ENCODE measurements at regions not wholly inside any gene's neighbourhood (a gene's known extent, or its start where the extent isn't known, plus 50 kb on each side); places are given as distances from the start of the nearest gene placed in this dataset.
"Not testable (repeated sequence)": the region's sequence is repeated elsewhere in the genome, so short reads cannot be mapped to it uniquely, and the experiment has no call there.

DNA sequence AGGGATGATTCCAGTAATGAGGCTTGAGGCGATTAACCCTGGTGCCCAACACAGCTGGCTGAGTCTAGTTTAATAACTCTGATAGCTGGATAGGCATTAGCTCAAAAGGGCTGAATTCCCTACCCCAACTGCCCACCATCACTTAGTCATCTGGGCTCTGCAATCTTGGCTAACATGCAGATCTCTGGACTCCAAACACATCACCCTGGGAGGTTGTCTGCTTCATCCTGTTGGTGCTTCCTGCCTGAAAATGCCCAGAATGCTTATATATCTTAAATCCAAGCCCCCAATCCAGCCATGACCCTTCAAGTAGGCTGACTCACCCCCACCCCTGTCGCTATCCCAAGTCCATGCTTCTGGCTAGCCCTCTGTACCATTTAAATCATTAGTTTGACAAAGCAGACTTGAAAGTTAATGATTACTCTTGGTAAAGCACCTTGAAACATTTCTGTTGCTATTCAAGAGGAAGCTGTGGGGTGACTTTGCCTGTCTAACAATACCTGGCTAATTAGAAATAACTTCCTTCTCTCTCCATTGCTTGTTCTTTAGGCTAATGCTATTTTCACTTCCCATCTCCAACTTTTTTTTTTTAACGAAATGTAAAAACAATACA is 107.0 kb upstream of the RORA start:
- DNase-seq (ENCODE audit: low spot score): no peak

DNA sequence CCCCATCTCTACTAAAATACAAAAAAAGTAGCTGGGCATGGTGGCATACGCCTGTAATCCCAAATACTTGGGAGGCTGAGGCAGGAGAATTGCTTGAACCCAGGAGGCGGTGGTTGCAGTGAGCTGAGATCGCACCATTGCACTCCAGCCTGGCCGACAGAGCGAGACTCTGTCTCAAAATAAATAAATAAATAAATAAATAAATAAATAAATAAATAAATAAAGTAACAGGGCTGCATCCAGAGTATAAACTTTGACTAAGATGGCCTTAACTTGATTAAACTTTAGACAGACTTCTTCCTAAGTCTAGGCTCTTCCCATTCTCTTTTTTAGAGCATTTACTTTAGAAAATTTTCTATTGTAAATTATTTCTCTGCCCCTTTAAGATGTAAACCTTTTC is 105.6 kb upstream of the RORA start:
- not testable (repeated sequence) for DNase-seq (ENCODE audit: low spot score)

DNA sequence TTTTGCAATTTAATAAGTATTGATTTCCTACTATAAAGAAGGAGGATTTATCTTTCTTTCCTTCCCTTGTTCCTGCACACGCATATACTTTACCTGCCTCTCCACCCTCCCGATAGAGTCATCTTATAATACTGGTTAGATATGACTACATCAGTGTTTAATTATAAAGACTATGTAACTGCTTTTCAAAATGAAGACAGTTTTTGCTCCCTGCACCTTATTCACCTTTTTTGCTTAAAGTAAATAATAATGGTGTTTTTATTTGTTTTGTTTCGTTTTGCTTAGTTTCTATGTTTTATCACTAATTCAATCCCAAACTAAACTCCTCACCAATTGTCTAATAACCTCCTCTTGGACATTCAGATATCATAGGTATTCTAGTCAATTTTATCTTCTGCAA is 101.9 kb upstream of the RORA start:
- DNase-seq (ENCODE audit: low spot score): no peak

DNA sequence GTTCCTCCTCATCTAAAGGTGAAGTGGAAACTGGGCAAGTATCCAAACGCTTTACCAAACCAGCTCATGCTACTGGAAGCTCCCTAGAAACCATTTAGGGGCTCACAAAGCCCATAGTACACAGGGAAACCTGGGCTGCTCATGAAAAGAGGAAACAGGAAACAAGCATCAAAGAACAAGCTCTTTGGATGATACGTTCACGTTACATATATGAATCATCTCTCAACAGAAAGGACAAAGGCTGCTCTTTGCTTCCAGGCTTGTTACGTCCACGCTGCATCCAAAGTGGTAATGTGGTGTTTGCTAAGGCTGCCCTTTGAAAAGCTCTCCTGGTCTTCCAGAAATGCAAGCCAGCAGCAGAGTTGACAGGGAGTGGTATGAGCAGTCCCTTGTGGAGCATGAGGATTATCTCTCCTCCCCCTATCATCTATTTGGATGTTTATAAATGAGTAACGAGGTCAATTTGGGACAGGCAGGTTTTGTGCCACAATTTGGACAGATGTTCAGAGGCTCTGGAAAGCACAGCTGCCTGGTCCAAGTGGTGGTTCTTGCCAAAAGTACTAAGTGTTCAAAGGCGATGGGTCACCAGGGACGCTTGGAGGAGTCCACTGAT is 98.0 kb upstream of the RORA start:
- no peak for DNase-seq (ENCODE audit: low spot score)

DNA sequence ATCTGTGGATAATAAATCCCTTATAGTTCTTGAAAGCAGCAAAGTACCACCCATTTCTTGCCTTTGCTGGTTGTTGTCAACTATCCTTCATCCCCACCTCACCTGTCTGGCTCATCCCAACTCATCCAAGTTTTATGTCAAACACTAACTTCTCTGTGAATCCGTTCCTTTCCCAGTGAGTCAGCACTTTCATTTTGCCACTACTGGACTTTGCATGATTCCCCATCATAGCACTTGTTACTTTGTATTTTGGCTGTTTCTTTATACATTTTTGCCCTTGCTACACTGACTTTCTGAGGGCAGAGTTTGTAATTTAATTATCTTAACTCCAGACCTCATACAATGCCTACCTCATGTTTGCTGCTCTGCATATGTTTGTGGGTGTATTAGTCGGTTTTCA is 90.8 kb upstream of the RORA start:
- DNase-seq (ENCODE audit: low spot score): no peak

DNA sequence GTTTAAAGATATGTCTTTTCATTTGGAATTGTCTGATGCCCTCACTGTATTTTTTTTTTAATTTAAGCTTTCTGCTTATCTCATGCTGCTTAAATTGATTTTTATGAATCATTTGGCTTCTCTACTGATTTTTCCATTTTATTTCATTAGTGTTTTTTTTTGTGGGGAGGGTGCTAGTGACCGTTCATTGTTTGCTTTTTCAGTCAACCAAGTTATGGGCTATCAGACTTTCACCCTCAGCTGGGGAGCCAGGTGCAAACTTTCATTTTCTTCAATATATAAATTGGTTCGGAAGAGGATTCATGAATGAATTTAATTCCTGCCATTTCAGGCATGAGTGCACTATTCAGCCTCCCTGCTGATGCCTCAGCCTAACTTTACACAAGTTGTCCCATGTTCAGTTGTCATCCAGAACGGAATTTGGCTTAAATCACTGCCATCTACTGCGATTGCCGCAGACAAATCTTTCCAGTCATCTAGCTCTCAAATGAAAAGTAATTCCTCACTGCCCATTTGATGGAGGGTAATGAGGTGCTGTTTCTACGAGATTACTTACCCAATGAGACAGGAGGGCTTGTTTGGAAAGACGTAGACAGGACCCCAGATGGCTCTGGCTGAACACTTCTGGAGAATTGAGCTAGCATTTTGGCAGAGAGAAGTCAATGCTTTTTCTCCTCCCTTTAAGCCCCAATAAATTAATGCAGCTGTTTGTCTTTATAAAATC is 89.9 kb upstream of the RORA start:
- no peak for DNase-seq (ENCODE audit: low spot score)

DNA sequence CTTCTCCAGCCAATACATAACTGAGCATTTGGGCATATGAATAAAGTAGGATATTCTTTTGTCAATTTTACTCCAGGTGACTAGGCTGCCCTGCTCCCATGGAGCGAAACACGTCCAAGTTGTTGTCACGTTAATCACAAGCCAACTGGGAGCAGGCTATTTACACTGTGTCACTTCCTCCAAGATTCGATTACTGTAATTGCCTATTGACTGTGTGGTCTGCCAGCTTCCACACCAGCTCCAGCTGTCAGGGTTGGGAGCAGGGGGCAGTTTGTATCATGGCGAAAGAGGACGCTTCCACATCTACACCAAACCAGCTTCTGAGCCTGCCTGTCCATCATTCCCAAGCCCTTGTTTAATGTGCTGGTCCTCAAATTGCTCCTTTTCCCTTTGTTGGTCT is 89.2 kb upstream of the RORA start:
- no peak for DNase-seq (ENCODE audit: low spot score)

DNA sequence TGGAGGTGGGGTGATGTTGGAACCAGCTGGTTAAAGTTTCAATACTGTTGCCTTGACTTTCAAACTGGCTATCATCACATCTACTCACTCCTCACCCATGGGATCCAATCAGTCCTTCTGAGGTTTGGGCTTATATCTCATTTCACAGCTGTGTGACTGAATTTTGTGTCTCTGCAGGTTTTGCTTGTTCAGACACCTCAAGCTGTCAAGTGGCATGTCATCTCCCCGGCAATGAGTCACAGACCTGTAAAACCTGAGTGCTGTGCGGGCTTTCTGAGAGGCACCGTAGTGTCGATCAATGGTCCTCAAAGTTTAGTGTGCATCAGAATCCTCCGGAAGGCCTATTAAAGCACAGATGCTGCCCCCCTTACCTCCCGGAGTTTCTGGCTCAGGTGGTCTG is 86.4 kb upstream of the RORA start:
- DNase-seq (ENCODE audit: low spot score): no peak

DNA sequence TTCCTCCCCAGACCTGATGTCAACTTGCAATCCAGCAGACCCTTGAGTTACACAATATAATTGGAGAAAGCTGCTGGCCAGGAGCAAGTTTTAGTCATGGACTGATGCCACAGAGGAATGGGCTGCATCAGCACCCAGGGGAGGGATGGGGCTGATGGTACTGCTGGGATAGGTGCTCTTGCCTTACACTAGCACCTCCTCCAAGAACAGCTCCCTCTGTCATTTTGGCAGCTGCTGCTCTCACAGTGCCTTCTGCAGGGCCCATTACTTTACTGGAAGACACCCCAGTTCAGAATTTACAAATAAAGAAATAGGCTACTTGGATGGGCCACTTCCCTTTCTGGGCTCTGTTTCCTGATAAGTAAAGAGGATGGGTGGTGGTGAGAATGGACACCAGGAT is 85.3 kb upstream of the RORA start:
- DNase-seq (ENCODE audit: low spot score): no peak

DNA sequence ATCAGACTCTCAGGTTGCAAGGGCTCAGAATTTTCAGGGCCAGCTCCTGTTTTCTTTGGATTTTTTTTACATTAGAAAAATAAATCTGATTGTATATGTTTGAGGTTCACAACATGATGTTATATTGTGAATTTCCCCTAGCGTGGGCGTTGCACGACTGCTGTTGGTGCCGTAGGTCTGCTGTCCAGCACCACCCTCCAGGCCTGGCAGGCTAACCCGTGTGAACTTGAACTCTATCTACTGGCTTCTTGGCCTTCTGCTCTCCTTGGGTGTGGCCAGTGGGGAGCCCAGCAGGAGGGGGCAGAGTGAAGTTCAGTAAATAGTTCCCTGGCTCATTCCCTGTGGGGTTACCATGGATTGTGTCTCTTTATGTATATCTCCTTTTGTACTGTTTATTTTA is 80.5 kb upstream of the RORA start:
- no peak for DNase-seq (ENCODE audit: low spot score)

DNA sequence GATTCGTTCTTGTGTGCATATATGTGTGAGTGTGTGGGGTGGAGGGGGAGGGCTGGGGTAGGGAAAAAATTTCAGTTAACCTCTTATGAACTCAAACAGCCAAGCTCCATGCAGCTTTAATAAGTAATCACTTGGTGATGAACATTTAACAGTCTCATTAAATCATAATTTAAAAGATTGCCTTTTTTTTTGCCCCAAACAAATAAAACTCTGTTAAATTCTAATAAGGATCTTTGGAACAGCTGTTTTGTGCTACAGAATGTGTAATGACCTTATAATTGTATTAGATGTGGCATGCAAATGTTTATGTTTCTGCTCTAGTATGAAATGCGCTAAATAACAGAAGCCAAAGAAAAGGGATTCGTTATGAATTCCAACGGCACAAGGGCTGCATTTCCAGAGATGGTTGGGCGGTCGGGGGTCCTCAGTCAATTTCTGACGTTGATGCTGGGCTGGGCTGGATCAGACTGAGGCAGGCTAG is 80.0 kb upstream of the RORA start:
- DNase-seq (ENCODE audit: low spot score): no peak

DNA sequence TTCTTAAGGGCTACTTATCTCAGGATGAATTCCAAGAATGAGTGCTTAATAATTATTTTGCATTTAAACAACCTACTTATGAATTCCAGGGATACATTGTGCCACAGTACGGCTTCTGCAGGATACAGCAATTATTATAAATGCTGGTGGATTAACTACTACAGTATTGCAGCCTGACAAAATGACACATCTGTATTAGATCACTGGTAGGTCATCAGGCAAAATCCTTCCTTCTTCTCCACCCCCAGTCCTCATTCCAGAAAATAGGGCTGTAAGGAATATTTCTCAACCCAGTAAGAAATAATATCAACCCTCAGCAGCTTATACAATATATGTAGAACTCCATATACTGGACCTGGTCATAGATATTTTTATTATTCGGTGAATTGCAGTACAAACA is 79.3 kb upstream of the RORA start:
- DNase-seq (ENCODE audit: low spot score): no peak

DNA sequence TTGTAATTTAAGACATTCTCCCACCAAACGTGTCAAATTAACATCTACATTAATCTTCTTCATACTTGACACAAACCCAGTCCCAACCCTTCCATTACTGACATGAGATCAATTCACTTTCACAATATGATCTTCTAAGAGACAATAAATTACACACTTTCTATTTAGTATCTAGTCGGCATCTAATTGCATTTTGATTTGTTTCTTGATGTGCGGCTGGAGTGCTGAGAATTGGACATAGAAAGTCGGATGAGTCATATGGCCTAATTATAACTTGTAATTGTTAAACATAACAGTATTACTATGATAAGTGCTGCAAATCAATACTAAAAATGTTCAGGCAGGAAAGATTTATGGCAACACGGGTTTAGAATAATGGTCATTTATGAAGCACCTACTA is 78.4 kb upstream of the RORA start:
- no peak for DNase-seq (ENCODE audit: low spot score)

DNA sequence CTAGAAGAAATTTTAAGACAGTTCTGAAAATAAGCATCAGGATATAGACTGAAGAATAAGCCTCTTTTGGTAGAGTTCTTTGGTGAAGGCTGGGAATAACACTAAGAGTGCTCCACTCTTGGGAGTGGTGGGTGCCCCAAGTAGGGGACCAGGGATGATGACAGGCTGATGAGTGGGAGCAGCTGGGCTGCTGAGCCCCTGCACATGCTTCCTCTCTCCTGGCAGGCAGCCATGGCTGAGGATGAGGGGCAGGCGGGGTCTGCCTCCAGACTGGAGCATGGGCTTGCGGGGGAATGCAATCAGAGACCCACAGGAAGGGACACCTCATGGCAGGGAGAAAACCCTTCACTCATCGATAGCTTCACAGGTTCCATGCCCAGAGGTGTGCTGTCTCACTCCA is 72.6 kb upstream of the RORA start:
- DNase-seq (ENCODE audit: low spot score): no peak

DNA sequence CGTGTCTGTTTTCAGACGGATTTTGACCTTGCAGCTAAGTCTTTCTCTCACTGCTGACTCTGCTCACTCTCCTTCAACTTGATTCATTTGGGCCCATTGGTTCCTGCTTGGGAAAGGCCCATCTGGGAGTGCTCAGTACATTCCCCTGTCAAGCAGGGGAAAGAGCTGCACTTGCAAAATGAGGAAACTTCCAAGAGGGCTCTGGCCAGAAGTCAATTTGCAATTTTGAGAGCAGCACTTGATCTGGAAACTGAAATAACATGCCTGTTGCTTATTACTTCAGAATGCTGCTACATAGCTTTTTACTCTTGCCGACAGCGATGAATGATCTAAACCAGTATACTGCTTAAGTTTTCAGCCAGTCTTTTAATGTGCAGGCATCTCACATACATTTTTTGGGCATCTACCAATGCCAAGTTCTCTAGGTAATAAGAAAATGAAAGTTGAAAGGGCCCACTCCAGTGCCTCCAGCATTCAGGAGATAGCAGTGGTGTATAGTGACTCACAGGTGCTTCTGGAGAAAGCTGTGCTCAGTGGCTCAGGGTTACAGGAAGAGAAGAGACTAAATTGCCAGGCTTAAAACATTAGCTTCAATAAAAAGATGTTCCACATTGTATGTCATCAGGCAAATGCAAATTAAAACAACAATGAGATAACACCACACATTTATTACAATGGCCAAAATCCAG is 70.1 kb upstream of the RORA start:
- no peak for DNase-seq (ENCODE audit: low spot score)

DNA sequence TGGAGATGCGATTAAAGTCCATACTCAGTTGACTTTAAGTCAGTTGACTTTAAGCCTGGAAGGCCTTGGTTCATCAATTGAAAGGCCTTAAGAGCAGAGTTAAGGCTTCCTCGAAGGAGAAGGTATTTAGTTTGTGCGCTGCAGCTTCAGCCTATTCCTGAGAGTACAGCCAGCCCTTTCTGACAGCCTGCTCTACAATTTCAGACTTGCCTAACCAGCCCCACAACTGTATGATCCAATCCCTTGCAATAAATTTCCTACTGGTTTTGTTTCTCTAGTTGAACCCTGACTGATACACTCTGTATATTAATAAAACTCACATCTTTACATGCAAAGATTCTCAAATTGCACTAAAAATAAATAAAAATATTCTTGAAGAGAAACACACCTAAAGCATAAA is 66.1 kb upstream of the RORA start:
- no peak for DNase-seq (ENCODE audit: low spot score)

DNA sequence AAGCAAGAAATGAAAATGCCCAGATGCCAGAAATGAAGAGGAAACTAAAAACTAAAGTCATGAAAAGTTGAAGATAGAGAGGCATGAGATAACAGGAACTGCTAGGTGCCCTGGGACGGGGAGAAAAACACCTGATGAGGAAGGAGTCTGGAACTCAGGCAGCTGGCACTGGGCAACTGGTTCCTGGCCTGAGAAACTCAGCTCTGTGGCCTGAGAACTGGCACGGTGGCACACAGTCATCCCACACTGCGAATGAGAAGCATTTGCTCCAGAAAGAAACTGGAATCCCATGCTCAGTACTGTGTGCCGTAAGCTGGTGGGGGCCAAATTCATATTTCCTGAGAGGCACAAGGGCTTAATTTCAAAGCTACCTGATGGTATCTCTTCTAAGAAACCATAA is 53.6 kb upstream of the RORA start:
- DNase-seq (ENCODE audit: low spot score): no peak

DNA sequence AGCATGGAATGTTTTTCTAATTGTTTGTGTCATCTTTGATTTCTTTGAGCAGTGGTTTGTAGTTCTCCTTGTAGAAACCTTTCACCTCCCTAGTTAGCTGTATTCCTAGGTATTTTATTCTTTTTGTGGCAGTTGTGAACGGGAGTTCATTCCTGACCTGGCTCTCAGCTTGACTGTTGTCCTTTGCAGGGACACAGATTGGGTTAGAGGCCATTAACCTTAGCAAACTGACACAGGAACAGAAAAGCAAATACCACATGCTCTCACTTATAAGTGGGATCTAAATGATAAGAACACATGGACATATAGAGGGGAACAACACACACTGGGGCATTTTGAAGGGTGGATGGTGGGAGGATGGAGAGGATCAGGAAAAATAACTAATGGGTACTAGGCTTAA is 52.2 kb upstream of the RORA start:
- no peak for DNase-seq (ENCODE audit: low spot score)
